GM19324 (cell line): ENCODE measurements at regions not wholly inside any gene's neighbourhood (a gene's known extent, or its start where the extent isn't known, plus 50 kb on each side); places are given as distances from the start of the nearest gene placed in this dataset.
A peak's percentile ranks its signal among the peaks of the same experiment; 100 is the strongest.
"Not testable (repeated sequence)": the region's sequence is repeated elsewhere in the genome, so short reads cannot be mapped to it uniquely, and the experiment has no call there.

Source experiments
- ATAC-seq: cut with Tn5 transposase; IDR thresholded peaks from one replicate; pipeline ENCODE4 v1.9.1; 2021; ENCODE audit warnings: mild to moderate bottlenecking, moderate library complexity; ENCODE audit not compliant: unreplicated experiment, low FRiP score

DNA sequence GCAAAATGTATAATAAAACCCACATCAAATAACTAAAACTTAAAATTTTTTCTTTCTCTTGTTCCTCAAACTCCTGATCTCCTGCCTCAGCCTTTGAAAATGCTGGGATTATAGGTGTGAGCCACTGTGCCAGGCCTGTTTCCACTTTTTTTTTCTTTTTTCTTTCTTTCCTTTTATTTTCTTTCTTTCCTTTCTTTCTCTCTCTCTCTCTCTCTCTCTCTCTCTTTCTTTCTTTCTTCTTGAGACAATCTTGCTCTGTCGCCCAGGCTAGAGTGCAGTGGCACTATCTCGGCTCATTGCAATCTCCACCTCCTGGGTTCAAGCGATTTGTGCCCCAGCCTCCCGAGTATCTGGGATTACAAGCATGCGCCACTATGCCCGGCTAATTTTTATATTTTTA is 164.6 kb downstream of the OR2B2 start:
- no peak for ATAC-seq

DNA sequence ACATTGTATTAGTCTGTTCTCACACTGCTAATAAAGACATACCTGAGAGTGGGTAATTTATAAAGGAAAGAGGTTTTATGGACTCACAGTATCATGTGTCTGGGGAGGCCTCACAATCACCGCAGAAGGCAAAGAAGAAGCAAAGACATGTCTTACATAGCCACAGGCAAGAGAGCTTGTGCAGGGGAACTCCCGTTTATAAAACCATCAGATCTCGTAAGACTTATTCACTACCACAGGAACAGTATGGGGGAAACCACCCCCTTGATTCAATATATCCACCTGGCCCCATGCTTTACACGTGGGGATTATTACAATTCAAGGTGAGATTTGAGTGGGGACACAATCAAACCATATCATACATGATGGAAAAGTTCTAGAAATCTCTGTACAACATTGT is 165.3 kb downstream of the OR2B2 start:
- not testable (repeated sequence) for ATAC-seq

DNA sequence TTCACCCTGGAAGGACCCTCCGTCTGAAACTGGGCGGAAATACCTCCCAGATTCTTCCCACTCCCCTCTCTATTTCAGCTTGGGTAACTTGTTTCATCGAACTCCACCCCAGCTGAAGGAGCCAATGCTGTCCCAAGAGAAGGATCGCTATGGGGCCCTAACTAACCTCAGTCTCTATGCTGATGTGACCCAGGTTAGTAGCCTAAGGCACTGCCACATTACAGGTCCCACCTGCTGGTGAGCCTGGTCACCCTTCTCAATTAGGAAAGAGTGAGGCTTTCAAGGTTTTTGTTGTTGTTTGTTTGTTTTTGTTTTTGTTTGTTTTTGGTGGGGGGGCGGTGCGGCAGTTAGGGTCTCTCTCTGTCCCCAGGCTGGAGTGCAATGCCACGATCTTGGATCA is 168.4 kb downstream of the OR2B2 start:
- no peak for ATAC-seq

DNA sequence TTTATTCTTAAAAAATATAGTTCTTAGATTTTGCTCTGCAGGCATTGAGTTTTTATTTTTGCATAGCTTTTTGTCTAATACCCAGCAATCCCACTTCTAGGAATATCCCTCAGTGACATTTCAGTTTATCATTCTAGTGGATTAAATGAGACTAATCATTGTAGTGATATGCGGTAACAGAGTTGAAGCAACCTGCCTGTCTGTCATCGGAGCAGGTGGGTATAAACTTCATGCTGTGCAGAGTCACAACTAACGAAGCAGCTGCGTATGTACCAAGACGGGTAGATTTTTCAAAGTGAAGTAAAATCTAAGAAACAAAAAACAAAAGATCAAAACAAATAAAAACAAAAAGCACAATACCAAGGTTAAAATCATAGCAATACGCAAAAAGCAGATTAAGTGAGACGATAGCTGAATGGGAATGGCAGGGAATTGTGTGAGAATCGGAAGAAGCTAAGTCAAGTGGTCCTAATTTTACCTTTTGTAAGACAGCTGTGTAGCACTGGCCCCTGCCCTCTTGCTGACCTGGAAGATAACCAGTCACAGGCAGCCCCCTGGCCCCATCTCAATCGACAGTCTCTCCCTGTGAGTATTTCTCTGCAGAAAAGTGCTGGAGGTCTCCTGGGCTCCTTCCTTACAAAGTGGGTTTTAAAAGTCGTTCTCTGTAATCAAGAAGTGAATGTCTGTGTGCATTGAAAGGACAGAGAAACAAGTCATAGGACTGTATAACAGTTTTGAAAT is 169.2 kb downstream of the OR2B2 start:
- ATAC-seq, result no peak

DNA sequence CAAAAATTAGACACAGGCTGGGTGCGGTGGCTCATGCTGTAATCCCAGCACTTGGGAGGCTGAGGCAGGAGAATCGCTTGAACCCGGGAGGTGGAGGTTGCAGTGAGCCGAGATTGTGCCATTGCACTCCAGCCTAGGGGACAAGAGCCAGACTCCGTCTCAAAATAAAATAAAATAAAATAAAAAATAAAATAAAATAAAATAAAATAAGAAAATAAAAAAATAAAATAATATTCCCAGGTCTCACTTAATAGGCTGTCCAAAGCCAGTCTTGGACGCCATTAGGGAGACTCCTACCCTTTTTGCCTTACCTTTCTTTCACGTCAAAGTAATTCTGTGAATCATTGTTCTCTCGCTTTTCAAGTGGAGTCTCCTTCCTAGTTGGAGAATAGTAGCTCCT is 172.3 kb downstream of the OR2B2 start:
- ATAC-seq, result not testable (repeated sequence)

DNA sequence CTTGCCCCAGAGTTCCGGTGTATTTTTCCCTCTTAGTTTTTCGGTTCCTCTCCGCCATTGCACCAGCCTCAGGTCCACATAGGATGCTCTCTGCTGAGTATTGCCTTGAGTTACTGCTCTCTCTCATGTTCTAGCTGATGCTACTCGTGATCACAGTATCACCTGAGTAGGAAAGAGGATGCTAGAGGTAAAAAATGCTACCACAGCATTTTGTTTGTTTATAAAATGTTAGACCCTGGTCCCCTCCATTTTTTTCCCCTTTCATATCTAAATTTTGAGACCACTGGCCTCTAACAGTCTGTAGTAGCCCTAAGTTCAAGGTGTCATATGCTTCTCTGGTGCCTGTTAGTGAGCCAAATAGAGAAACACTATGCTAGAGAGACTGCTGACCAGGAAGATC is 175.5 kb downstream of the OR2B2 start:
- no peak for ATAC-seq

DNA sequence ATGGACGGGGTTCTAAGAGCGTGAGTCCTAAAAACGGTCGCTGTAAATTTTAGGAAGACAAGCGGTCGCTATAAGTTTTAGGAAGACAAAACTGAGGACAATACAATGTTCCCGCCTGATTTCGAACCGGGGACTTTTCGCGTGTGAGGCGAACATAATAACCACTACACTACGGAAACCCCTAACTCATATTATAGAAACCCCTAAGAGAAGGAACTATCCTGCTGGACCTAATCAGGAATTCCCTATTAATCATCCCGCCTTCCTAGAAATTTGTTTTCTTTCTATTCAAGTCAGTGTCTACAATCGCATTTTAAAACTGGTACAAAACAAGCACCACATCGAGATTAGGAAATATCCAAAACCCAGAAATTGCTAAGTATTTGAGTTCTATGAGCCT is 183.8 kb downstream of the OR2B2 start:
- ATAC-seq, result no peak

DNA sequence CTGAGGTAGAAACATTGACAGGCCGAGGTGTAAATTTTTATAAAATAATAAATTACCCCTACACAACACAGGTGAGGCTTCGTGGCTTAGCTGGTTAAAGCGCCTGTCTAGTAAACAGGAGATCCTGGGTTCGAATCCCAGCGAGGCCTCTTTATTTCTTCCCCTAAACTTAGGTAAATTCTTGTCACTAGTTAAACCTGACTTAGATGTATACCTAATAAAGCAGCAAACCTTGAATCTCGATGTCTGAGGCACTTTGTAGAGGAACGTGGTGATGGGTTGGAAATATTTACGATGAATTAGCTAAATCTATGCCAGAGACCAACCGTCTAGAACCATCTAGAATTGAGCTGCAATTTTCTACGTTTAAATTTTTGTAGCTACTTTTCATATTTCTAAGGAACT is 185.6 kb downstream of the OR2B2 start:
- ATAC-seq, result no peak

DNA sequence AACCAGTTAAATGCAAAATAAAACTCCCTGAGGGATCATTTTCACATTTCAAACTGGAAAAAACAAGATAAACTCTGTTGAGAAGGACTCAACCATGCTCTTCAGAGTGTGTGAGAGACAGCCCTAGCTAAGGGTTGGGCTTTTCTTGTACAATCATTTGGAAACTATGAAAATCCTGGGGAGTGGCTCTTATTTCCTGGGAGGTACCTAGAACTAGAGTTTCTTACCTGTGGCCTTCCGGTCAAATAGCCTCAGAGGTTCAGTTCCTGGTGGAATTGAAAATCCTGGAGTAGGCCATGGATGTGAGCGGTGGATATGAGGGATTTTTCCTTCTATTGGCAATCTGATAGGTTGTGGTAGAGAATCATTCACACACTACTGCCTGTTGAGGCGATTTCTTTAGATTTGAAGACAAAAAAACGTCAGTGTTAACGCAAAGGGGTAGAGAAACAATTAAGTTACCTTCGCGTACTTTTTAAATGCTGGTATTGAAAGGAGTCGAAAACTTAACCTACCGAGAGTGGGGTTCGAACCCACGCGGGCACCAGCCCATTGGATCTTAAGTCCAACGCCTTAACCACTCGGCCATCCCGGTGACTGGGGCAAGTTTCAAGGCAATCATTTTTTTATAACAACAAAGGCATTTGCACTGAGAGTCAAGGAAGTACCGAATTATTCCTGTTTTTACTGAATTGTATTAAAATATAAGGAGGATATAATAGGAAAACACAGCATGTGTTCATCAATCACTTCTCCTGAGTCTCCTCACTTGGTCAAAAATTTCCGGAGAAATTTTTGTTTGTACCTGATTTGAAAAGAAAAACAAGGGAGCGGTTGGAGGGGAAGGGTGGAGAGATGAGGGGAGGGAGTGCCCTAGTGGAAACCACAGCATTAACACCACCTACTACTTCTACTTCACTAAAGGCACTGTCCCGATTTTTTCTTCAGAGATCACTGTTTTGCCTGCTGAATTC is 191.3 kb downstream of the OR2B2 start:
- no peak for ATAC-seq

DNA sequence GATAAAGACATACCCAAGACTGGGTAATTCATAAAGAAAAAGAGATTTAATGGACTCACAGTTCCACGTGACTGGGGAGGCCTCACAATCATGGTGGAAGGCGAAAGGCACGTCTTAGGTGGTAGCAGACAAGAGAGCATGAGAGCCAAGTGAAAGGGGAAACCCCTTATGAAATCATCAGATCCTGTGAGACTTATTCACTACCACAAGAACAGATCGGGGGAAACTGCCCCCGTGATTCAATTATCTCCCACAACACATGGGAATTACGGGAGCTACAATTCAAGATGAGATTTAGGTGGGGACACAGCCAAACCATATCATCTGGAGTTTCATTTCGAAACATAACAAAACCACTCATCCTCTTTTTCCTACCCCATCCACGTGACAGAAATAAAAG is 193.2 kb downstream of the OR2B2 start:
- ATAC-seq, result not testable (repeated sequence)

DNA sequence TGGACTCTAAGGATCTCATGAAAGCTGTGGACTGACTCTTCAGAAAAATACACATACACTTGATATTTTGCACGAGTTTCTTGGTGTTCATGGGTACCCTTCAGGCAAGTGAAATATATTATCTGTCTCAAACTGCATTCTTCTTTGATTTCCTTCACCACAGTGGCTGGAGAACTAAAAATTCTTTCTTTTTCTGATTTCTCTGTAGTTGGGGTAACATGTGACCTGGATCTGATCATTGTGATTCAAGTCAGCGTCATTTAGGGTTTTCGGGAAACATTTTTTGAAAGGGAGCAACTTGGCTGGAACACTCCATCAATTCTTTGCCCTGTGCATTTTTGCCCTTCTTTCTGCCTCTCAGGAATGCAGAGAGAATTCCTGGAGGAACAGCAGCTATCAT is 205.8 kb downstream of the OR2B2 start:
- ATAC-seq, result no peak

DNA sequence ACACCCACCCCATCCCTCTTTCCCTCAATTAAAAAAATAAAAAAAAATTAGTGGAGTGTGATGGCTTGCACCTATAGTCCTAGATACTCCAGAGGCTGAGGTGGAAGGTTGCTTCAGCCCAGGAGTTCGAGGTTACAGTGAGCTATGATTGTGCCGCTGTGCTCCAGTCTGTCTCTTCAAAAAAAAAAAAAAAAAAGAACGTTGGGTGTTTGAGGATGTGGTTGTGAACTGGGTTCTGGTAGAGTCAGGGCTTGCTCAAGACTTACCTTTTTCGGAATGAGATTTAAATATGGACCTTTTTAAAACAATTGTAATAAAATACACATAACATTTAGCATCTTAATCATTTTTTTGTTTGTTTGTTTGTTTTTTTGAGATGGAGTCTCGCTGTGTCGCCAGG is 211.9 kb downstream of the OR2B2 start:
- ATAC-seq, result no peak

DNA sequence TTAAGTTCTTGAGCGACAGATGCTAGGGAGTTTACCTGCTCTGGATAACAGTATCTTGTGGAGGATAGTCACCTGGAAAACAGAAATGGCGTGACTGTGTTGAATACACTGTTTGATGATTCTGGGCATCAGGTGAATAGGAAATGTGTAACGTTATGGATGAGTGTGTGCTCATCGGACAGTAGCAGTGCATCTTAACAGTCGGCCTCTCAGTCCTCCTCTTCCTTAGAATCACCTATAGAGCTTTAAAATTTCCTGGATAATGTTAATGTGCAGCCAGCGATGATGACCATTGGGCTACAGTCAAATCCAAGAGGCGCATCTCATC is 217.7 kb downstream of the OR2B2 start:
- ATAC-seq, result no peak

DNA sequence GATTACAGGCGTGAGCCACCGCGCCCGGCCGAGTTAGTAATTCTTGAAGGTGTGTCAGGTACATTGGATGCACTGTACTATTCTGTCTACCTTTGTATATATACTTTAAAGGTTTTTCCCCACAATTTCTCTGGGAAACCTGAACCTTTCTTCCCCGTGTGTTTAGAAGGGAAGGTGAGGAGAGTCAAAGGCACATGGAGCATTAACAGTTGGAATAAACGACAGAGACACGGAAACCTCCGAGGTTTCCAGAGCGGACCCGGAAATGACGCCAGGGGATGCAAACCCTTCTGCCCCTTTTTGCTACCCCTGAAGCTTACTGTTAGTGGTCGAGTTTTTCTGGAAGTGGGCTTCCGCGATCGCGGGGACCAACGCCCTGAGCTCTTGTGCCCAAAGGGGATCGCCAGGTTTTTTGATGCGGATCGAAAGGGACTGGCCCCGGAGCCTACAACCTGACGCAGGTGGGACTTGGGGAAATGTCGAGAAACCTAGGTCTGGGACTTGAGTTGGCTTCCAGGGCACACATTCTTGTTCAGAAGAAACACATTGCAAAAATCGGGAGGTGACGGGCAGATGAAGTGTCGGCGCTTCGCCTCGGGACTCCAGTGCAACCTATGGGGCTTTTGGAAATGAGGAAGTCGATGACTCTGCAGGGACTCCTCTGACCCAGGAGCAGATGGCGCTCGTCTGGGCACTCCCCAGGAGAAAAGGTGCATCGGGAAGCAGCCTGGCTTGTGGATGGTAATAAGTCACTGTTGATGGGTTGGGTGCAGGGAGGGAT is 218.2 kb downstream of the OR2B2 start:
- ATAC-seq, result no peak

DNA sequence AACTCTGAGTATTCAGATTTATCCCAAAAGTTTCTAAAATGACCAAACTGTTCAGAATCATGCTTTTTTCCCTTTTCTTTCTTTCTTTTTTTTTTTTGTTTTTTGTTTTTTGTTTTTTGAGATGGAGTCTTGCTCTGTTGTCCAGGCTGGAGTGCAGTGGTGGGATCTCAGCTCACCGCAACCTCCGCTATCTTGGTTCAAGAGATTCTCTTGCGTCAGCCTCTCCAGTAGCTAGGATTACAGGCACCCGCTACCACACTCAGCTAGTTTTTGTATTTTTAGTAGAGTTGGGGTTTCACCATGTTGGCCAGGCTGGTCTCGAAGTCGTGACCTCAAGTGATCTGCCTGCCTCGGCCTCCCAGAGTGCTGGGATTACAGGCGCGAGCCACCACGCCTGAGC is 219.2 kb upstream of the ZNF184 start:
- ATAC-seq, result not testable (repeated sequence)

DNA sequence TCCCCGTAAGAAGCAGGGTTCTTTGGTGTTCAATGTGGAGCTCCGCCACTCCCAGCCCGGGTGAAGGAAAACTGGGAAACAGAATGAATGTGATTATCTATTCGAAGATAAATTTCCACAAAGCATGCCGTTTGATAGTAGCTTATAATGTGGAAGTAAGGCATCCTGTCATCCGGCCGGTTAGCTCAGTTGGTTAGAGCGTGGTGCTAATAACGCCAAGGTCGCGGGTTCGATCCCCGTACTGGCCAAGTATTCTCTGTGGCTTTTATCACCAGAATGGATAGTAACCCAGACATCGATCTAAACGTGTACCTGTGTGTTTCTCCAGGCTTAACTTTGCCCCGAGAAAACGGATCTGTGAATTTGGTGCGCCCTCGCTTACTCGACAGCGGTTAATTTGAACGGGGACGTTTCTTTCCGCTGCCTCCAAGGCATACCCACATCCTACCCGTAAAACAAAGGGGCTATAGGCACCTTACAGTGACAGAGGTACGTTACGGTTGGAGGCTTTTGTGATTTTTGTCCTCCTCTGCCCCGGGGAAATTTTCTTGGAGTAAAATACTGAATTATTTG is 215.2 kb upstream of the ZNF184 start:
- peak; percentile 45 for ATAC-seq

DNA sequence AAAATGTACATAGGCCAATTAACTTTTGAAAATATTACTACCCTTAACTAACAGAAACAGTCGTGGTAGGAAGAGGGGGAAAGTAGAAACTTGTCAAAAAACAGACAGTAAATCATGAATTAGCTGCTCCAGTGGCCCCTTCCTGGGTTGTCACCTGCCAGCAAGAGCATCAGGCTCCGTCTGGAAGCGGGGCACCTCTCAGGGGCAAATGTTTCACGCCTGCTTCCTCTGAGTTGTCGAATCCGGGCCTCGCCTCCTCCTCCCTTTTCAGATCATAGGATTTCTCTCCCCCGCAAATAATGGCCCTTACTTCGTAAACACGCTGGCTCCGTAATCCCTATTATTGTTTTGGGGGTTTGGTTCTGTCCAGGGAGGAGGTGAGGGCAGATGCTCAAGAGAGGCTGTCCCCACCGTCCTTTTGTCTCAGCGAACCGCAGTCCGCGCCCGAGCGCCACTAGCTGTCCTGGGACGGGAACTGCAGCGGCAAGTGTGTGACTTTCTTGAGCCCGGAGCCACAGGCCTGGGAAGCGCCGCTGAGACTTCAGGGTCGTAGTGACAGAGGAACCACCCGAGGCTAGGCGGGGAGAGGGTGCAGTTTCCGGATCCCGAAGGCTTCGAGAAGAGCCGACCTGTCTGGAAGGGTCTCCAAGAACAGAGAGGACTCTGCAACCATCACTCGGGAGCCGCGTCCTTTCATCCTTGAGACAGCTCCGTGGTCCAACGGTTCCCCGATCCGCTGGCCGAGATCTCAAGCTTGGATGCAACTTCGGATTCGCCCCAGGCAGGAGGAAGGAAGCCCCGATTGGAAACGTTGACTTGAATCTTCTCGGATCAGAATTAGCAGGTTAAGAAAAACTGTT is 214.5 kb upstream of the ZNF184 start:
- peak; percentile 73 for ATAC-seq

DNA sequence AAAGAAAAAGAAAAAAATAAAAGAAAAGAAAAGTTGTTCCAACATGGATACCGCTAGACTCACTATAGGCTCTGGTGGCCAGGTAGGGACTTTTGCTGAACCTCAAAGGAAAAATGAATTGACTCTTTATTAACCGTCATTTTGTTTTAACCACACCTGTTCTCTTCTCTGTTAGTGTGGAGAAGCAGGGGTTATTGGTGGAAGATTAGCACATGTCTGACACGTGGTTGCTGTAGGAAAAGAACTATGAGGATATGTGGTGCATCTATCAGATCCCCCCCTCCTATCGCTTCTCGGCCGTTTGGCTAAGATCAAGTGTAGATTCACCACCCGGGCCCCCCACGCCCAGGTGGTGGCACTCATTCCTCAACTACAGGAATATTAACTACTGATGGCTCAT is 212.4 kb upstream of the ZNF184 start:
- no peak for ATAC-seq

DNA sequence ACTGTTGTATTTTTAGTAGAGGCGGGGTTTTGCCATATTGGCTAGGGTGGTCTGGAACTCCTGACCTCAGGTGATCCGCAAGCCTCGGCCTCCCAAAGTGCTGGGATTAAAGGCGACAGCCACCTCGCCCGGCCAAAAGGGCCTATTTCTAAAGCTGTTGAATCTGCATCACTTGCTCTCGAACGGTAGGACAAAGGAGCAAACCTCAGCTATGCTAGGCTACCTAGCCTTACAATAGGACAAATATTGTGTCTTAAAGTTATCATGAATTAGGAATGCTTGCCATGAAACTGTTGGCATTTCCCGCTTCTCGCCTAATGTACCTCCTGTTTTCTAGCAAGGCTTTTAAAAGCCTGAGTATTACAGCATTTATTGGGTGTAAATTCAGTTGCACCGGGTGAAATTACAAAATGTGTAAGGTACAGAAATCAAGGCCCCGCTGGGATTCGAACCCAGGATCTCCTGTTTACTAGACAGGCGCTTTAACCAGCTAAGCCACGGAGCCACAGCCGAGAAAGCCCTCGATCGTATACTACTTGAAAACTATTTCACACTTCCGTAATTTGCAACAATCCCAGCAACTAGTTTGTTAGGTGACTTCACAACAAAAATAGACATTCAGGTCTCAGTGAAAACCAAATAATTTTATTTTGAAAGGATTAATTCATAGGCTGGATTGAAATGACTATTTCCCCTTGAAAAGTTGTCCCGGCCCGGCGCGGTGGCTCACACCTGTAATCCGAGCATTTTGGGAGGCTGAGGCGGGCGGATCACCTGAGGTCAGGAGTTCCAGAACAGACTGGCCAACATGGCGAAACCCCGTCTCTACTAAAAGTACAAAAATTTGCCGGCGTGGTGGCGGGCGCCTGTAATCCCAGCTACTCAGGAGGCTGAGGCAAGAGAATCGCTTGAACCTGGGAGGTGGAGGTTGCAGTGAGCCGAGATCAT is 211.6 kb upstream of the ZNF184 start:
- no peak for ATAC-seq
